Peyer's patch (tissue), 4 donors: ENCODE measurements at regions not wholly inside any gene's neighbourhood (a gene's known extent, or its start where the extent isn't known, plus 50 kb on each side); places are given as distances from the start of the nearest gene placed in this dataset.

Experiments
- POLR2A ChIP-seq, 2 donors: fragments of 450-650 bp; IDR thresholded peaks; one replicate each; pipeline ENCODE4 v1.5.1; 2017; ENCODE audit warnings: antibody characterized with exemption in 2 of 2, mild to moderate bottlenecking in 2 of 2, moderate library complexity in 2 of 2
- TF ChIP-seq, protein P1 (sequence below), 6 experiments: fragments of 450-650 bp in 4 of 6; fragments of 200-600 bp in 2 of 6; sonication (generic) in 1 of 6; IDR thresholded peaks; one replicate each; pipeline ENCODE4 v1.5.1; 2017 to 2019; ENCODE audit warnings: antibody characterized with exemption in 6 of 6, mild to moderate bottlenecking in 3 of 6, moderate library complexity in 1 of 6

DNA sequence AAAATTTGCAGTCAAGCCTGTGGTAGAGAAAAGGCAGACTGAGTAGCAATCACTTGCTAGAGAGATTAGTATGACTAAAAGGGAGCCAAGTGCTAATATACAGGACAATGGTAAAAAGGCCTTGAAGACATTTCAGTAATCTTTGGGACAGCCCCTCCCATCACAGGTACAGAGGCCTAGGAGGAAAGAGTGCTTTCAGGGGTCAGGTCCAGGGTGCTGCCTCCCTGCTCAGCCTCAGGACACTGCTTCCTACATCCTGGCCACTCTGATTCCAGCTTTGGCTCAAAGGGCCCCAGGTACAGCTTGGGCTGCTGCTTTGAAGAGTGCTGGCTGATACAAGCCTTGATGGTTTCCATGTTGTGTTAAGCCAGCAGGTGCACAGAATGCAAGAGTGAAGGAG, 543.5 kb downstream of the MMUT start:
- TF ChIP-seq, protein P1, sequence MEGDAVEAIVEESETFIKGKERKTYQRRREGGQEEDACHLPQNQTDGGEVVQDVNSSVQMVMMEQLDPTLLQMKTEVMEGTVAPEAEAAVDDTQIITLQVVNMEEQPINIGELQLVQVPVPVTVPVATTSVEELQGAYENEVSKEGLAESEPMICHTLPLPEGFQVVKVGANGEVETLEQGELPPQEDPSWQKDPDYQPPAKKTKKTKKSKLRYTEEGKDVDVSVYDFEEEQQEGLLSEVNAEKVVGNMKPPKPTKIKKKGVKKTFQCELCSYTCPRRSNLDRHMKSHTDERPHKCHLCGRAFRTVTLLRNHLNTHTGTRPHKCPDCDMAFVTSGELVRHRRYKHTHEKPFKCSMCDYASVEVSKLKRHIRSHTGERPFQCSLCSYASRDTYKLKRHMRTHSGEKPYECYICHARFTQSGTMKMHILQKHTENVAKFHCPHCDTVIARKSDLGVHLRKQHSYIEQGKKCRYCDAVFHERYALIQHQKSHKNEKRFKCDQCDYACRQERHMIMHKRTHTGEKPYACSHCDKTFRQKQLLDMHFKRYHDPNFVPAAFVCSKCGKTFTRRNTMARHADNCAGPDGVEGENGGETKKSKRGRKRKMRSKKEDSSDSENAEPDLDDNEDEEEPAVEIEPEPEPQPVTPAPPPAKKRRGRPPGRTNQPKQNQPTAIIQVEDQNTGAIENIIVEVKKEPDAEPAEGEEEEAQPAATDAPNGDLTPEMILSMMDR (IDR thresholded peaks at IDR 0.05), result no peak
- TF ChIP-seq POLR2A (IDR thresholded peaks at IDR 0.05), result no peak
